HUDEP-2 (cell line): ENCODE measurements at regions not wholly inside any gene's neighbourhood (a gene's known extent, or its start where the extent isn't known, plus 50 kb on each side); places are given as distances from the start of the nearest gene placed in this dataset.

ENCODE experiments used
- DNase-seq, 76 experiments: peaks; one replicate each; lab custom pipeline; 2025; ENCODE audit not compliant: unreplicated experiment in 76 of 76; lab: John Stamatoyannopoulos, UW

DNA sequence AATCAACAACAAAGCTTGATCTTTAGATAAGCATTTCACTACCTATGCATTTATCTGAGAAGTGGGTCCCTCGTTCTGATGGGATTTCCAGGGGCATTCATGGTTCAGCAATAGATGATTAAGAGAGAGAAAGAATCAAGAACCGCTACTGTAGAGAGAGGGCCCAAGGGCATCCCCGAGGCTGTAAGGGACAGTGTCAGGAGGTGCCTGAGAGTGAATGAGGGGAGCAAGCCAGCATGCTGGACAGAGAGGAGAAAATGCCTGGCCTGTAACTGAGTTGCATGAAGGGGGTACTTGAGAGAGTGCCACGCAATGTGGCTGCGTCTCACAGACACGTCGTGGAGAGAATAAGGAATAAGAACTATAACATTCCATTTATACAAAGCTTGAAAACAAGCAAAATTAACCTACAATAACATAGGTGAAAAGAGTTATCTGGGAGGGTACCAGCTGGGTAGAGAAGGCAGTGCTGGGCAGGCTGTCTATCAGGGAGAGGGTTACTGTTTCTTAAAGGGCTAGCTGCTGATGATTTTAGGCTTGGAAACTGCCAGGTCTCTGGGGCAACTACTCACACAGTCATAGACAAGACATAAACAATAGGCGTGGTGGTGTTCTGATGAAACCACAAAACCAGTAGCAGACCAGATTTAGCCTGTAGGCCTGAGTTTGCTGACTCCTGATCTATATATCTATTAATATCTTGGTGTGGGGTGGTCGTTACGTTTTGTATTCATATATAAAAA, 374.6 kb upstream of the CFAP20DC start:
- DNase-seq: no peak

DNA sequence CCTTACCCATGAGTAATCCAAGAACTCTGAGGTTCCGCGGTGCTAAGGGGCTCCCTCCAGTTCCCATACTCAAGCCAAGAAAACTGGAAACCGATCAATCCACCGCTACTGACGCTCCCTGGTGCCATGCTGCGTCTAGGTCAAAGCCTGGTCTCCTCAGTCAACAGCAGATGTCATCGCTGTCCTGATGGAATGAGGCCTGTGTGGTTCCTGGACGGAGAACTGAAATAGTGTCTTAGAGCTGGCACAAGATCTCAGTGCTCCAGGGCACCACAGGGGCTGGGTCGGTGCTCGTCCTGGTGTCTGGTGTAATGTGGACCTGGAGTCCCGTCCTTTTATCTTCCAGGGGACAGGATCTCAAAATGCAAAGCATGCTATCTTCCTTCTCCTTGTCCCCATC, 373.9 kb upstream of the CFAP20DC start:
- DNase-seq: no peak

DNA sequence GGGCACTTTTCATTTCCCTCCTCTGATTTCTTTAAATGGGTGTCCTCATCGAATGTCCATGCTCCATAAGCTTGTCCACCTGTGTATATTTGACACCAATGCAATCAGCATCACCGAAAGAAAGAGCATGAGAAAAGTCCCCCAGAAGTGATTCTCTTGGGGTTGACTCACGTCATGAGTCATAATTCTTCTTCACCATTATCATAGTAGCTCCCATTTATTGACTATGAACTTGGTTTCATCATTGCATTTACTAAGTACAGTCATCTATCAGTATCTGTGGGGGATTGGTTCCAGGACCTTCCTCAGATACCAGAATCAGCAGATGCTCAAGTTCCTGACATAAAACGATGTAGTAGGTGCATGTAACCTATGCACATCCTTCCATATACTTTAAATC, 372.5 kb upstream of the CFAP20DC start:
- DNase-seq: no peak

DNA sequence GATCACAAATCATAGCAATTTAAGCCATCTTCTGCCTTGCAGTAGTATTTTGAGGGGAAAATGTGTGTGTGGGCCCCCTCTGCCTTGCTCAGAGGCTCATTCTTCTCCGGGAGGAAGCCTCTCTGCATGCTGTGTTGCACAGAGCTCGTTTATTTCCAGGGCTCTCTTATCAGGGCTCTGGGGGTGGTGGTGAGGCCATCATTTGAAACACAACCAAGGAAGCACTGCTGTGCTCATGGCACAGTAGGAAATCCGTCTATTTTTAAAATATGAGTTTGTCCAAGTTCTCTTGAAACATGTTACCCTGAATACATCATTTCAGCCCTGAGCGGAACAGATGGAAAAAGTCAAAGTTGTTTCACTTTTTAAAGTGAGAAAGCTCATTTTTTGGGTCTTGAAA, 369.0 kb upstream of the CFAP20DC start:
- DNase-seq: no peak

DNA sequence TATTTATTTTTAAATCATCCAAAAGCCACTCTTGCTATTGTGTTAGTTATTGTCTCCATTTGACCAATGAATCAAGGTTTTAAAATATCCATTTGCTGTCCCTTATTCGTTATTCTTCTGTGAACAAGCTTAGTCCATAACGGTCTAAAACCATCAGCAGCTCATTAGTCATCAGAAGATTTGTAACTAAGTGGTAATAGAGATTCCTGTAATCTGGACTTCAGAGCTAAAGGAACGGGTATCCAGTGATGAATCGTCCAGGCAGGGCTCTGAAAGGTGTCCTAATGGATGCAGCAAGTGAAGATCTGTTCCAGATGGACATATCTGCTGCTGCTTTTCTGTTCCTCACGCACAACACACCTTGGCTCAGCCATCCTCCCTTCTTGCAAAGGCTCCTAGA, 362.7 kb upstream of the CFAP20DC start:
- DNase-seq: no peak

DNA sequence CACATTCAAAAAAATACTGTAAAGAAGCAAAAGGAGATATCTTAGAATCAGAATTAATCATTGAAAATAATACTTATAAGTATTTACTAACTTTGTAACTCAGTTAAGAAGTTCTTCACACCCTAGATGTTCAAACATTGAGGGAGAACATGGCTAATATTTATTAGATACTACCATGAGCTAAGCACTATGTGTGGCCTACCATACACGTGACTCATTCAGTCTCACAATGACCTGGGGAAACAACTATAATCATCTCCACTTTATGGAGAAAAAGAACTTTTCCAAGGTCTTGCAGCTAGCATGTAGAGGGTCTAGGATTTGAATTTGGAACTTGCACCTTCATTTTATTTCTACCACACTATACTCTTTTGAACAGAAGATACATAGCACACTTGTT, 361.9 kb upstream of the CFAP20DC start:
- DNase-seq: no peak

DNA sequence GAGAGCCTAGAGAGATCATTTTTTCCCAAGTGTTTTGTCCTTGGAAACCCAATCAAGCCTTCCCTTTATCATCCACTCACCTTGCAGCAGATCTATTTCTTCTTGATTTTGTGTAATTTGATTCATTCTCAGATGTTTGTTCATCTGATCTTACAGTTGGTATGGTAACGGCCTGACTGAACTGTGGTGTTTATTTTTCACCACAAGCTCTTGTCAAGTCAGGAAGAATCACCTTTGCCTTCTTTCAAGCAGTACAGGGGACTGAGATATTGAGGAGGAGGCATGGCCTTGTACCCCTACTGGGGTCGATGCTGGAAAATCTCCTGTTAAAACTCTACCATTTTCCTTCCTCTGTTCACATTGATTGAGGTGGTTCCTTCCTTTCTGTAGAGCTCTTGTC, 361.4 kb upstream of the CFAP20DC start:
- no peak for DNase-seq

DNA sequence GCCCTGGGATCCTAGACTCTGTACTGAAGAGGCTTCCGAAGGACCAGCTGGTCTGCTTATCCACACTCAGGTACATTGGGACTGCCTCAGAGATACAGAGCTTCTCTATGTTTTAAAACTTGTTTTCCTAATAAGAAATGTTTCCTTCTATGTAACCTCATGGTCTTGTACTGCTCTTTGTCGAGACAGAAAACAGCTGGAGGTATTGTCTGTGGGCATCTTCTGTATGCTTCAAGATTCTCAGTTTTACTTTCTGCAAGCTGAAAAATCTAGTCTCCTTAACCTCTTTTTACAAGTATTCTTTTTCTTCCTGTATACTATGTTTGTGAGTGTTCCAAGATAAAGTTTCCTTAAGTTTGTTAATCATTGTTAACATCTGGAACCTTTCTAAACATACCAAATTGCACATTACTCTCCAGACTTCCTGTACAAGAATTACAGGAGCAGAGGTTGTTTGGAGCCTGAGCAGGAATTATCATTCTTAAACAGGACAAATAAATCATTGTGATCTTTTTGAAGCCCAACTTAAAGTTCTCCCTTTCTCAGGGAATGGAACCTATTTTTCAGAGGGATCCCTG, 358.3 kb upstream of the CFAP20DC start:
- DNase-seq: no peak

DNA sequence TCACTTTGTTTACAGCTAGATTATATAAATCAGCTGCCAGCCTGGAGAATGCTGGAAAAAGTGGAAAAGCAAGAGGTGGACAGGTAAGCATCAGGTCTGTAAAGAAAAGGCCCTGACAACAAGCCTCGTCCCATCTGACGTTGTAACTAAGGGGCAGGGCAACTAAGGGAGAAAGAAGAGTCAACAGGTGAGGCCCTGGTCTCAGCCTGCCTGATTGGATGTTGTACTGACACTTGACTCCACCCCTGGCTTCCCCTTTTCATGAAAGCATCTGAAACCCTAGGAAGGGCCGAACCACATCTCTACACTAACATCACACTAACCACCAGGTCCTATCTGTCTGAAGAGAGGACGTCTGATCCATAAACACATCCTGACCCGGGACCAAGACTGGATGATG, 357.6 kb upstream of the CFAP20DC start:
- no peak for DNase-seq

DNA sequence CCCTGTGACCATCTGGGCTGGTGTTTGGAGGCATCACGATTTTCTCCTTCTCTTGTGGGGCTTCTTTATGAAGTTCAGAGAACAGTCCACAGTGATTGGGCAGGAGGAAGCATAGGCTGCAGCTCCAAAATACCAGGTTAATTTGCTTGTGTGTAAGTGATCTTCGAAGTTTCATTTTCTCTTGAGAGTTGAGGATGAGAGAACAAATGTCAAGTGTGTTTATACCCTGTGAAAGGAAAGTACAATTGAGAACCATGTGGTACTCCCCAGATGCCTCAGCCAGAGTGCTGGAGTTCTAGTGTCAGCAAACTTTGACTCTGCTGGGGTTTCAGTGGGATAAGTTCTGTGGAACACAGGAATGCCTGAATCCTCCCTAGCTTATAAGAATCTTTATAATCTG, 357.1 kb upstream of the CFAP20DC start:
- DNase-seq: no peak

DNA sequence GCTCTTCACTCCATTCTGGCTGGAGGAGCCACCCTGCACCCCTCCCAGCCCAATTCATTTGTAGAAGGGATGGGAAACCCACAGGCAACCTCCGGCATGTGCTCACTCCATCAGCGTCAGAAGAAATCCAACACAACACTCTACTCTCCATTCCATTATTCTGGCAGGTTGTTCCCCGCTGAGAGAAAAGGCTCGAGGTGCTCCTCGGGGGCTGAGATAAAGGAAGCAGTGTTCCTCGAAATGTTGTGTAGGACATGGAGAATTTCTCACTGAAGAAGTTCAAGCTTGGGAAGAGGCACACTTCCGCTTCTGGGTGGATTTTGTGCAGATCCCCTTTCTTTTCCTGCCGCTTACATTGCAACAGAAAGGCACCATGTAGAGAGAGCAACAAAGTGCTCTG, 355.0 kb upstream of the CFAP20DC start:
- DNase-seq: no peak

DNA sequence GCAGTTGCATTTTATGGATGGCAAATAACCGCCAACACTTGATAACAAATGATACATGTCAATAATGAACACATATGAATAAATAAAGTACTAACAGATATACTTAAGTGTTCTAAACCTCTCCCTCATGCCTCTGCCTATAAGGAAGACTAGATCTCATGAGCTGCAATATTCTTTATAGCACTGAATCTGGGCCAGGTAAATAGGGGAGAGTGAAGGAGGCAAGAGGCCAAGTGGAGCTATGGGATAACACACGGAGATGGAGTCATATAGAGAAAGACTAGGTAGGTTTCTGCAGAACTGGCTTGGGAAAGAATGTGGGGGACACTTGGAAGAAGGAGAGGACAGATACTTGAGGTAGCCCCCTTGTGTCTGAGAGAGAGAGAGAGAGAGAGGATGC, 354.2 kb upstream of the CFAP20DC start:
- no peak for DNase-seq

DNA sequence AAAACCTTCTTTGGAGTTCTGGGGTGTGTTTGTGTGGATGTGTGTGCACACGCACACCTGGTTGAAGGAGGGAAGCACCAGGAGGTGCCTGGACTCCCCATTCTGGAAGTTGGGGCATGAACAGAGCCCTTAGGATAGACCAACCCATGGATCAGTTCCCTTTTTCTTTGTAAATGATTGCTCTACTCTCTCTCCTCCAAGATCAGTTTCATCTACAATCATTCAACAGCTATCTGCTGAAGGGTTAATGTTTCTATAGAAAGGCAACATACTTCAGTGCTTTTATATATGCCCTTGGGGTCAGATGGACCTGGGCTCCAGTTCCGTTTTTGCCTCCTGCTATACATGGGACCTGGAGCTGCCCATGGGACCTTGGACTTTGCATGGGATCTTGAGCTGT, 352.1 kb upstream of the CFAP20DC start:
- no peak for DNase-seq

DNA sequence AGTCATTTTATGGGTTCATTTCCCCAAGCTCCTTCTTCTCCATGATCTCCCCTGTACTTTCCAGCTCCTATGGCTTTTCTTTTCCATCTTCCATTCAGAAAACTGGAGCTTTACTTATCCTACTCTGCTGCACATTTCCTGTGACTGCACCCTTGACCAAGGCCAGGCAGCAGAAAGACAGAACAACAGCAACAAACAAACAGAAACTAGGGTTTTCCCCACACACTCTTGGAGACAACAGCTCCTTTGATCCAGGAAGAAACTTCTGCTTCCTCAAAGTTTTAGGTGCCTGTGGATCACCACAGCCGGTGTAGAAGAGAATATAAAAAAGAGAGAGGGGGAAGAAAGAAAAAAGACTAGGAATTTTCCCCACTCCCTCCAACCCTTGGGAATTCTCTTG, 342.3 kb upstream of the CFAP20DC start:
- no peak for DNase-seq

DNA sequence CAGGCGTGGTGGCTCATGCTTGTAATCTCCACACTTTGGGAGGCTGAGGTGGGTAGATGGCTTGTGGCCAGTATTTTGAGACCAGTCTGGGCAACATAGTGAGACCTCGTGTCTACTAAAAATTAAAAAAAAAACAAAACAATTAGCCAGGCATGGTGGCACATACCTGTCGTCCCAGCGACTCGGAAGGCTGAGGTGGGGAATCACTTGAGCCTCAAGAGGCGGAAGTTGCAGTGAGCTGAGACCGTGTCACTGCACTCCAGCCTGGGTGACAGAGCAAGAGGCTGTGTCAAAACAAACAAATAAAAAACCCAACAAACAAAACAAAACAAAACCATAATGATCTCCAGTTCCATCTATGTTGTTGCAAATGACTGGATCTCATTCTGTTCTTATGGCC, 341.3 kb upstream of the CFAP20DC start:
- no peak for DNase-seq

DNA sequence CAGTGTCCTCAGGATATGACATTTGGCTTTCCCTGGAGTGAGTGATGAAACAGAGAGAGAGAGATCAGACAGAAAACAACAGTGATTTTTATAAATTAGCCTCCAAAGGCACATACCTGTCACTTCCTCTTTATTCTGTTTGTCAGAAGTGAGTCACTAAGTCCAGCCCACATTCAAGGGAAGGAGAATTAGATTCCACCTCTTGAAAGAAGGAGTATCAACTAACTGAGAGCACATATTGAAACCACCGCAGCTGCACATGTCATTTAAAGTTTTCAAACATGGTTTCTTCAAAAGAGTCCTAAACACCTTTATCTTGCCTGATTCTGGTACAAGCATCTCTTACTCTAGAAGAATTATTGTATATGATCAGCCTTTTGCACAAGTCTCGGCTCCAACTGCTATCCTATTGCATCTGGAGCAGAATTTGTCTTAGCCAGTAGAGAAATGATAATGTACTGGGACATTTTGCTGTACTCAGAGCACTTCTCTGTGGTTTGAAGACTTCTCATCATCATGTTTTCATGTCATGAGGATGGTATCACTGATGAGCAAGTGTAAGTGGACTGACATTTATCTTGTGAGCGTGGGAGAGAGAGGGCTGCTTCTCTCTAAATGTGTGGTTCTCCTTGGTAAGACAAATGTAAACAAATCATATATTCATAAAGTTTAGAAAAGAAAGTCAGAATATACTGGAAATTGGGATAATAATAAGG, 338.9 kb upstream of the CFAP20DC start:
- DNase-seq: no peak

DNA sequence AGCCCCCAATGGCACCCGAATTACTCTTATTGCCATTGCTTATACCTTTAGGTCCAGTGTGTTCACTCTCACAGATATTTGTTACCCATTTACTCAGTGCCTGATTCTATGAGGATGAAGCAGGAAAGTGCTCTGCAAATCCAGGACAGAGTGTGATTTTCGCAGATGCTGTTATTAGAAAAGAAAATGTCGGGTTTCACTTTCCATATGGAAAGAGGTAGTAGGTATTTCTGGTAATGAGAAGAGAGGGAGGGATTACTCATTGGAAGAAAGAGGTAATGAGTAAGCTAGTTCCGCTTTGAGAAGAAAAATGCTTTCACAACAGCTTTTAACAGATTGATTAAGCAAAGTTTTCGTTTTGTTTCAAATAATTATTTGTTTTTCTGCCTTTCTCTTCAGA, 336.3 kb upstream of the CFAP20DC start:
- DNase-seq: no peak

DNA sequence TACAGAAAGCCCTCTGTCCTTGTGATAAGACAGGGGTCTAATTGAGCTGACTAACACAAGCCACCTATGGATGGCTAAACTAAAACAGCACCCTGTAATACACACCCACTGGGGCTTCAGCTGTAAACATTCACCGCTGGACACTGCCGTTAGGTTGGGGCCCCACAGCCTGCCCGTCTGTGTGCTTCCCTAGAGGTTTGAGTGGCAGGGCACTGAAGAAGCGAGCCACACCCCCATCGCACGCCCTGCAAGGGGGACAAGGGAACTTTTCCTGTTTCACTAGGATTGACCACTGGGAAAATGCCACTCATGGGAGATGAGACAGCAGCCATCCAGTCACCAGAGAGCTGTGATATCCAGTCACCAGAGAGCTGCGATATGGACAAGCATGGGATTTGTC, 335.7 kb upstream of the CFAP20DC start:
- DNase-seq: no peak

DNA sequence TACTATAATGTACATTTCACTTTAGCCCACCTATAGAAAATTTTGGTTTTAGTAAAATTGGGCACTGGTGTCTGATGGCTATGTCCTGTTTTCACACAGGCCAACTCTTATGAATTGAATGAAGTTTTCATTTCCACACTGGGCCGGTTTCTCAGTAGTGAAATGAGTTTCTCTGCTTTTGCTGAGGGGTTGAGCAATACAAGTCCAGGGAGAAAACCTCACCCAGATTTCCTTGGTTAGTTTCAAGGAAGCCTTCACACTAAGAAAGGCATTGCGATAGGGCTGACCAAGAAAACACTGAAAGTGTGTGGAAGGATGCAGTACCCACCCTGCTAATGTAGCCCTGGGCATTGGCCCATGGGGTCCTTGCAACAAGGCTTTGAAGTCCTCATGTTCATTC, 331.5 kb upstream of the CFAP20DC start:
- no peak for DNase-seq

DNA sequence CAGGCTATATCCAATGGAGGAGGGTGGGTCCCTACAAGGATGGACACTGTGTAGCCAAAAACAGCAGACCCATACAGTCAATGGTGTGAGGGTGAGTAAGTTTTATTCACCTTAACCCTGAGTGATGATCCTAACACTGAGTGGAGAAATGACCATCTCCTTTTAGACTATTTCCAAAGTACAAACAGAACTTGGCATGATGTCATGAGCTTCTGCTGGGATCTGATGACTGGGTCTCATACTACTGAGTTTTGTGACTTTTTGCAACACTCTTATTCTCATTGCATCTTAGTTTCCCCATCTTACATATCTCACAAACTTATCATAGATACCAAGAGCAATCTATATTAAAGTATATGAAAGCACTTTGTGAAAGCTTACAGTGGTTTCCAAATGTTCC, 330.3 kb upstream of the CFAP20DC start:
- DNase-seq: no peak

DNA sequence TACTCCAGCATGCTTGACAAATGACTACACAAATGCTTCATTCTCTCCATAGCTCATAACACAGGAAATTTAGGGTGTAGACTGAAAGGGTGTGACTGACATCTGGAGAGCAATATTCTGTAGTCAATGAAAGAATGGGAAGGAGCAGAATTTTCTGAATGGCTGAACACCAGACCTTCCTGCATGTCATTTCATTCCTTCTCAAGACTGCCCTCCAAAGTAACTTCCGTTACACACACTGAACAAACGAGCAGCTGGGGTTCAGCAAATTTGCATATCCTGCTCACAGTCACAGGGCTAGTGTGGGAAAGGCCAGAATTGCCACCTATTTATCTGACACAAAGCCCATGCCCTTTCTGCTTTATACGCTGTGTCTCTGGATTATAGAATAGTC, 325.0 kb upstream of the CFAP20DC start:
- no peak for DNase-seq

DNA sequence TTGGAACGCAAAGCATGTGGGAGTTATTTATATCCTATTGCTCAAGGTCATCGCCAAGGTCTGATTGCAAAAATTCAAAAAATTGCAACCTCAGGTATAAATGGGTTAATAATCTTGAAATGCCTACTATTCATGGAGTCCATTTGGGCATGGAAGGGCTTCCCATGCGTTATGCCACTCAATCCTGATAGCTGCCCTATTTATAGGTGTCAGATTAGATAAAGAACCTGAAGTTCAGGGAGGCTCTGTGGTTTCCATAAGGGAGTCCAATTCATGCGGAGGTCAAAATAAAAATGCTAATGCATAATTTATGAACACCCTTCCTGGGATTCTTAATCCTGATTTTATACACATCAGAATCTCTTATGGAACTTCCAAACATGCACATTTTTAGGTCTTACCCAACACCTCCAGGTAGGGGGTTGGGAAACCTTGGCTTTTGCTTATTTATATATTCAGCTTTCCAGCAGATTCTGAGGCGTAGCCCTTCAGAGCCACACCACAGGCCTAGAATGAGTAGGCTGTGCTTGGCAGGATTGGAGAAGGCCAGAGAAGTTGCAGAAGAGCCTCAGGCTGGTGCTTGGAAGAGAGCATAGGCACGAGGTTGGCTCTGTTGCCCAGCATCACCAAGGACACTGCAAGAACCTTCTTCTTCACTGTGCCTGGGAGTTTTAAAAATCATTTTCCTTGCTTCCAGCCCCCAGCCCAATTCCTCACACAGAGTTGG, 324.4 kb upstream of the CFAP20DC start:
- DNase-seq: no peak
